ENCODE measurements at regions not wholly inside any gene's neighbourhood (a gene's known extent, or its start where the extent isn't known, plus 50 kb on each side); places are given as distances from the start of the nearest gene placed in this dataset.
A peak's percentile ranks its signal among the peaks of the same experiment; 100 is the strongest.

DNA sequence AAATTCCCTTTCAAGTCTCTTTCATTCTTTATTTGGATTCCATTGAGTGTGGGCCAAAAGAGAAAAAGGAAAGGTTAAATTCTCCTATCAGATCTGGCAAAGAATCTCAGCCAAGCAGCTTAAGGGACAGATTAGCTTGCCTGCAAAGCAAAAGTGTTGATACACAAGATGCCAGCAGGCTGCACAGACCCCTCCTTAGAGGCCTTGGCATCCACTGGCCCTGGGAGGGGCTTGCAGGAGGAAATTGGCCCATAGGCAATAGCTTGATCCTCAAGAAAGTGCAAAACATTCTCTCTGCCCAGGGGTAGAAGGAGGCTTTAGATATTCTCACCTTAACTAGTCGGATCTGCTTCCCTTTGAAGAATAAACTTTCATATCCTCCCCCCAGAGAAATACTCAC lies 300.4 kb upstream of the CPEB2 start:
- H3K36me3 ChIP-seq (ENCODE audit: insufficient read depth, low read length): no peaks in the 10 kb centered on the region
- H3K4me2 ChIP-seq (ENCODE audit: insufficient read depth, low read length): no peak overlapping the region
- H3K4me1 ChIP-seq (ENCODE audit: insufficient read depth, low read length): no peaks in the 10 kb centered on the region
- H3K79me2 ChIP-seq (ENCODE audit: insufficient read depth, low read length): no peaks in the 10 kb centered on the region
- no peaks in the 10 kb centered on the region for H3K9me3 ChIP-seq (ENCODE audit: low read depth, low read length)
- H3K27ac ChIP-seq (ENCODE audit: low read depth, low read length): no peak overlapping the region
- H3K4me3 ChIP-seq (ENCODE audit: insufficient read depth, low read length): no peak overlapping the region
- no peaks in the 10 kb centered on the region for H4K20me1 ChIP-seq (ENCODE audit: insufficient read depth, low read length)
- no peaks in the 10 kb centered on the region for H3K27me3 ChIP-seq (ENCODE audit: insufficient read depth, low read length)
- no peak for DNase-seq (ENCODE audit: insufficient read length, low spot score, missing footprints)
- H2AFZ ChIP-seq (ENCODE audit: low read length): no peak overlapping the region
- TF ChIP-seq CTCF (IDR thresholded peaks at IDR 0.05; ENCODE audit: extremely low read depth, low read depth, low read length): no peak

DNA sequence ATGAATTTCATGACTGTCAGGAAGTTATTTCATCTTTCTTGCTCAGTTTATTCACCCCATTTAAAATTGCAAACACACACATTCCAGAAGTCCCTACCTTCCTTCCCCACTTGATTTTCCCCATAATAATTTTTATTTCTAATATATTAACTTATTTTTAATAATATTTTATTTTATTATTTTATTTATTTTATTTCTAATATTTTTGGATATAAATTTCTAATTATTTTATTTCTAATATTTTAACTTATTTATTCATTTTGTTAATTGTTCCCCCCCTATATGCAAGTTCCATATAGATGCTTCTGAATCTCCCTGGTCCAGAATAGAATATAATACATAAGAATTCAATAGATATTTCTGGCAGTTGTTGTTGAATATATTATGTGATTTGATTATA lies 293.7 kb upstream of the CPEB2 start:
- Histone ChIP-seq H3K4me3 (ENCODE audit: insufficient read depth, low read length) (no peak overlapping the region), H3K4me1 (ENCODE audit: insufficient read depth, low read length) (no peaks in the 10 kb centered on the region), H3K36me3 (ENCODE audit: insufficient read depth, low read length) (no peaks in the 10 kb centered on the region), H2AFZ (ENCODE audit: low read length) (no peak overlapping the region), H3K9me3 (ENCODE audit: low read depth, low read length) (no peaks in the 10 kb centered on the region), H3K4me2 (ENCODE audit: insufficient read depth, low read length) (no peak overlapping the region), H4K20me1 (ENCODE audit: insufficient read depth, low read length) (no peaks in the 10 kb centered on the region), H3K79me2 (ENCODE audit: insufficient read depth, low read length) (no peaks in the 10 kb centered on the region), H3K27ac (ENCODE audit: low read depth, low read length) (no peak overlapping the region), H3K27me3 (ENCODE audit: insufficient read depth, low read length) (no peaks in the 10 kb centered on the region)
- TF ChIP-seq CTCF (IDR thresholded peaks at IDR 0.05; ENCODE audit: extremely low read depth, low read depth, low read length): no peak
- DNase-seq (ENCODE audit: insufficient read length, low spot score, missing footprints): no peak

DNA sequence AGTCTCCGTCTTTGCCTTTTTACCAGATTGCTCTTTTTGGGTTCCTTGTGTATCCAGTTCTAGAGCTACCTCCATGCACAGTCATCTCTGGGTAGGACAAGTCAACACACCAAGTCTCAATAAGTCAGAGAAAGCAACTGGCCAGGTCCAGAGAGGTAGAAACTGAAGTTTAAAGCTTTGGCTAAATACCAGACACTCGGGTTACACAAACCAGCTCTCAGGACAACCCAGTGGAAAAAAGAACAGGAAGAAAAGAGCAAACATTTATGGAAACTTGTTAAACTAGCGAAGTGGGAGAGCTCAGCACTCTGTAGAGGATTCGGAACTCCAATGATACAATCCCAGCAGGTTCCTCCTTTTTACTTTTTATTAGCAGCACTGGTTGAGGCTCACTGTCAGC lies 291.0 kb upstream of the CPEB2 start:
- no peak for TF ChIP-seq CTCF (IDR thresholded peaks at IDR 0.05; ENCODE audit: extremely low read depth, low read depth, low read length)
- Histone ChIP-seq H3K9me3 (ENCODE audit: low read depth, low read length) (no peaks in the 10 kb centered on the region), H3K4me1 (ENCODE audit: insufficient read depth, low read length) (peaks cover under 1% of the 10 kb centered on the region), H3K79me2 (ENCODE audit: insufficient read depth, low read length) (no peaks in the 10 kb centered on the region), H3K27ac (ENCODE audit: low read depth, low read length) (no peak overlapping the region), H3K4me2 (ENCODE audit: insufficient read depth, low read length) (no peak overlapping the region), H3K27me3 (ENCODE audit: insufficient read depth, low read length) (no peaks in the 10 kb centered on the region), H3K4me3 (ENCODE audit: insufficient read depth, low read length) (no peak overlapping the region), H2AFZ (ENCODE audit: low read length) (no peak overlapping the region), H3K36me3 (ENCODE audit: insufficient read depth, low read length) (no peaks in the 10 kb centered on the region), H4K20me1 (ENCODE audit: insufficient read depth, low read length) (no peaks in the 10 kb centered on the region)
- no peak for DNase-seq (ENCODE audit: insufficient read length, low spot score, missing footprints)

- no peaks in the 10 kb centered on the region for H3K27me3 ChIP-seq (ENCODE audit: insufficient read depth, low read length)
- no peaks in the 10 kb centered on the region for H3K9me3 ChIP-seq (ENCODE audit: low read depth, low read length)
- no peaks in the 10 kb centered on the region for H4K20me1 ChIP-seq (ENCODE audit: insufficient read depth, low read length)
- no peak overlapping the region for H3K4me2 ChIP-seq (ENCODE audit: insufficient read depth, low read length)
- no peak overlapping the region for H3K4me3 ChIP-seq (ENCODE audit: insufficient read depth, low read length)
- no peak for DNase-seq (ENCODE audit: insufficient read length, low spot score, missing footprints)
- H3K27ac ChIP-seq (ENCODE audit: low read depth, low read length): no peak overlapping the region
- H3K36me3 ChIP-seq (ENCODE audit: insufficient read depth, low read length): no peaks in the 10 kb centered on the region
- no peak for TF ChIP-seq CTCF (IDR thresholded peaks at IDR 0.05; ENCODE audit: extremely low read depth, low read depth, low read length)
- H3K79me2 ChIP-seq (ENCODE audit: insufficient read depth, low read length): no peaks in the 10 kb centered on the region
- H3K4me1 ChIP-seq (ENCODE audit: insufficient read depth, low read length): peaks cover 18% of the 10 kb centered on the region
- peak overlapping the region; percentile 72 for H2AFZ ChIP-seq (ENCODE audit: low read length)
Measured at GRCh38 chr4:14716691-14717090, 285.6 kb upstream of the CPEB2 start.
